A549 (cell line): ENCODE measurements at regions not wholly inside any gene's neighbourhood (a gene's known extent, or its start where the extent isn't known, plus 50 kb on each side); places are given as distances from the start of the nearest gene placed in this dataset.

Experiments used
- ATAC-seq, 2 experiments: fragments of 200-7000 bp in 1 of 2; fragments of >200 bp in 1 of 2; cut with Nextera tagmentation in 1 of 2; cut with Tn5 transposase in 1 of 2; 3 replicates each; pipeline versions ENCODE4 v1.8.0 to v1.9.1; 2018 to 2020; ENCODE audit warnings: mild to moderate bottlenecking in 1 of 2, moderate library complexity in 1 of 2
- CTCF ChIA-PET: fragments of 300-600 bp; sonication (Branson Sonifier 250); formaldehyde crosslinking; extraction: SDS; loops from one replicate; lab custom pipeline; 2021; ENCODE audit warnings: antibody characterized with exemption, inconsistent platforms; lab: Yijun Ruan, JAX
- POLR2A ChIA-PET: fragments of 350-600 bp; formaldehyde crosslinking; extraction: SDS; loops from one replicate; lab custom pipeline; 2021; ENCODE audit warnings: antibody characterized with exemption, inconsistent platforms; lab: Yijun Ruan, JAX
- DNase-seq, 2 experiments: peaks; one replicate each; pipeline versions ENCODE4 v3.0.0 to v3.0.0-alpha.2; 2011 to 2016; ENCODE audit warnings: low read depth in 1 of 2, low spot score in 1 of 2
- FAIRE-seq: peaks from 2 replicates; lab custom pipeline; 2011; peaks lifted over from hg19 to GRCh38; lab: Jason Lieb, UNC
- H3K27ac ChIP-seq, 2 experiments: fragments of >200 bp; sonication (Bioruptor Twin); formaldehyde crosslinking; 3 replicates each; pipeline ENCODE4 v1.5.1; 2016 to 2017
- H3K4me1 ChIP-seq: fragments of >200 bp; sonication (Bioruptor Twin); formaldehyde crosslinking; 3 replicates; pipeline ENCODE4 v1.6.1; 2016
- H3K4me2 ChIP-seq: fragments of >200 bp; sonication (Bioruptor Twin); formaldehyde crosslinking; 3 replicates; pipeline ENCODE4 v1.6.1; 2016
- H3K4me3 ChIP-seq: fragments of >200 bp; sonication (Bioruptor Twin); formaldehyde crosslinking; 3 replicates; pipeline ENCODE4 v1.5.1; 2016
- H3K9me3 ChIP-seq: fragments of >200 bp; sonication (Bioruptor Twin); formaldehyde crosslinking; 3 replicates; pipeline ENCODE4 v1.6.1; 2016
- ATOH8 ChIP-seq: fragments of 250-450 bp; sonication (Bioruptor Pico); IDR thresholded peaks from 2 replicates; pipeline ENCODE4 v1.5.0; 2020; ENCODE audit warnings: low read depth, mild to moderate bottlenecking, moderate library complexity
- BHLHE40 ChIP-seq: IDR thresholded peaks from 2 replicates; pipeline ENCODE4 v1.6.1; 2012; ENCODE audit warnings: low read depth, low read length, inconsistent platforms
- CBX8 ChIP-seq: fragments of 200-600 bp; sonication (generic); IDR thresholded peaks from 2 replicates; pipeline ENCODE4 v1.6.1; 2016
- CEBPB ChIP-seq, 2 experiments: fragments of >200 bp in 1 of 2; sonication (Bioruptor Twin) in 1 of 2; formaldehyde crosslinking in 1 of 2; IDR thresholded peaks; 2 replicates each; pipeline ENCODE4 v1.6.1; 2012 to 2016
- E2F6 ChIP-seq: IDR thresholded peaks from 2 replicates; pipeline ENCODE4 v1.6.1; 2012; ENCODE audit warnings: low read depth, borderline replicate concordance
- EHF ChIP-seq: fragments of 250-450 bp; sonication (Bioruptor Pico); IDR thresholded peaks from 2 replicates; pipeline ENCODE4 v1.5.0; 2020; ENCODE audit warnings: mild to moderate bottlenecking
- ELK1 ChIP-seq: fragments of 150-350 bp; IDR thresholded peaks from 2 replicates; pipeline ENCODE4 v1.6.1; 2014; ENCODE audit warnings: low read depth, mild to moderate bottlenecking, low read length
- FOSB ChIP-seq: fragments of 250-450 bp; sonication (Bioruptor Pico); IDR thresholded peaks from 2 replicates; pipeline ENCODE4 v1.5.0; 2020; ENCODE audit warnings: mild to moderate bottlenecking, moderate library complexity
- FOSL2 ChIP-seq, 2 experiments: fragments of 450-650 bp in 1 of 2; fragments of >200 bp in 1 of 2; sonication (Bioruptor Twin) in 1 of 2; formaldehyde crosslinking; IDR thresholded peaks; 2 replicates each; pipeline versions ENCODE4 v1.5.0 to v1.6.1; 2016 to 2020; ENCODE audit warnings: mild to moderate bottlenecking in 1 of 2, moderate library complexity in 1 of 2
- GATA3 ChIP-seq: IDR thresholded peaks from 2 replicates; pipeline ENCODE4 v1.6.1; 2012; ENCODE audit warnings: borderline replicate concordance
- HEYL ChIP-seq: fragments of 250-450 bp; sonication (Bioruptor Pico); IDR thresholded peaks from 2 replicates; pipeline ENCODE4 v1.8.0; 2021; ENCODE audit warnings: mild to moderate bottlenecking, moderate library complexity
- HMGXB4 ChIP-seq: fragments of 250-450 bp; sonication (Bioruptor Pico); IDR thresholded peaks from 2 replicates; pipeline ENCODE4 v1.5.0; 2021; ENCODE audit warnings: mild to moderate bottlenecking, moderate library complexity, borderline replicate concordance
- HOXA7 ChIP-seq: fragments of 250-450 bp; sonication (Bioruptor Pico); IDR thresholded peaks from 2 replicates; pipeline ENCODE4 v1.5.0; 2020; ENCODE audit warnings: mild to moderate bottlenecking, moderate library complexity
- HOXB5 ChIP-seq: fragments of 250-450 bp; sonication (Bioruptor Pico); IDR thresholded peaks from 2 replicates; pipeline ENCODE4 v1.5.0; 2020; ENCODE audit warnings: mild to moderate bottlenecking, moderate library complexity
- JUN ChIP-seq, 2 experiments: fragments of >200 bp; sonication (Bioruptor Twin); formaldehyde crosslinking; IDR thresholded peaks; 2 replicates in 1 of 2; 3 replicates in 1 of 2; pipeline ENCODE4 v1.6.1; 2016 to 2017
- KDM1A ChIP-seq: fragments of 200-600 bp; sonication (generic); IDR thresholded peaks from 2 replicates; pipeline ENCODE4 v1.6.1; 2016; ENCODE audit warnings: low read depth, mild to moderate bottlenecking
- MYC ChIP-seq: IDR thresholded peaks from 2 replicates; pipeline ENCODE4 v1.6.1; 2012; ENCODE audit warnings: mild to moderate bottlenecking, inconsistent platforms, low read length, improper control_type of control experiment, borderline replicate concordance
- NR3C1 ChIP-seq: fragments of >200 bp; sonication (Bioruptor Twin); formaldehyde crosslinking; IDR thresholded peaks from 3 replicates; pipeline ENCODE4 v1.6.1; 2017
- PBX3 ChIP-seq: IDR thresholded peaks from 2 replicates; pipeline ENCODE4 v1.6.1; 2012
- POLR2AphosphoS2 ChIP-seq: conservative IDR thresholded peaks from 2 replicates; pipeline ENCODE4 v1.6.1; 2012; ENCODE audit warnings: low read length, improper control_type of control experiment, inconsistent platforms
- RCOR1 ChIP-seq: fragments of 150-350 bp; IDR thresholded peaks from 2 replicates; pipeline ENCODE4 v1.6.1; 2014; ENCODE audit warnings: antibody characterized with exemption, low read length, low read depth
- RFX5 ChIP-seq: fragments of 450-650 bp; IDR thresholded peaks from 2 replicates; pipeline ENCODE4 v1.7.1; 2014; ENCODE audit warnings: antibody characterized with exemption, mild to moderate bottlenecking, moderate library complexity
- SREBF2 ChIP-seq: fragments of 450-650 bp; IDR thresholded peaks from 2 replicates; pipeline ENCODE4 v1.6.1; 2014; ENCODE audit warnings: mild to moderate bottlenecking, moderate library complexity
- TFCP2L1 ChIP-seq: fragments of 250-450 bp; sonication (Bioruptor Pico); IDR thresholded peaks from 2 replicates; pipeline ENCODE4 v1.5.0; 2021; ENCODE audit warnings: mild to moderate bottlenecking
- TP53 ChIP-seq: fragments of 250-450 bp; sonication (Bioruptor Pico); IDR thresholded peaks from 2 replicates; pipeline ENCODE4 v1.5.0; 2021; ENCODE audit warnings: mild to moderate bottlenecking, moderate library complexity
- ZC3H11A ChIP-seq: fragments of 450-650 bp; IDR thresholded peaks from 2 replicates; pipeline ENCODE4 v1.6.1; 2014; ENCODE audit warnings: antibody characterized with exemption, mild to moderate bottlenecking
- WGBS: methylation state at CpG from one replicate; pipeline ENCODE4 v1.1.6; 2017; ENCODE audit errors: missing lambda C conversion rate; 5-methylcytosine and 5-hydroxymethylcytosine counted together

GRCh38 chr13:74205313-74205690, 71.1 kb upstream of the KLF12 start:
- H3K27ac ChIP-seq, result no peak overlapping the region
- H3K9me3 ChIP-seq, result no peaks in the 10 kb centered on the region
- H3K4me3 ChIP-seq, result no peak overlapping the region
- DNase-seq (no peak), ATAC-seq (no peak), FAIRE-seq (no peak)
- H3K4me2 ChIP-seq, result no peak overlapping the region
- no peaks in the 10 kb centered on the region for H3K4me1 ChIP-seq
- POLR2A ChIA-PET, result no interaction called here
- WGBS, result 97% methylated on average over 2 of the region's 2 CpGs
- CTCF ChIA-PET, result no interaction called here
- TF ChIP-seq TFCP2L1 (CRISPR knock-in tag) (no peak), EHF (no peak), KDM1A (no peak), HOXB5 (CRISPR knock-in tag) (no peak), CBX8 (no peak), GATA3 (no peak), POLR2AphosphoS2 (no peak), RCOR1 (no peak)

- CTCF ChIA-PET, result no interaction called here
- TF ChIP-seq E2F6 (no peak), ZC3H11A (no peak), ATOH8 (CRISPR knock-in tag) (no peak), TP53 (CRISPR knock-in tag) (no peak), JUN (IDR thresholded peaks at IDR 0.05) (no peak), RCOR1 (no peak), HOXA7 (CRISPR knock-in tag) (no peak), GATA3 (no peak)
- Histone ChIP-seq H3K4me1 (no peaks in the 10 kb centered on the region), H3K27ac (no peak overlapping the region), H3K4me3 (no peak overlapping the region), H3K4me2 (no peak overlapping the region), H3K9me3 (no peaks in the 10 kb centered on the region)
- 38% methylated on average over 6 of the region's 6 CpGs for WGBS
- no peak for DNase-seq
- POLR2A ChIA-PET, result no interaction called here
- no peak for ATAC-seq
- FAIRE-seq, result no peak
Observed at GRCh38 chr13:74204602-74205312, 70.6 kb upstream of the KLF12 start.

GRCh38 chr13:74203576-74203975, 69.4 kb upstream of the KLF12 start:
- H3K4me1 ChIP-seq, result no peaks in the 10 kb centered on the region
- no peak overlapping the region for H3K4me2 ChIP-seq
- ATAC-seq (no peak), DNase-seq (no peak), FAIRE-seq (no peak)
- POLR2A ChIA-PET, result no interaction called here
- no peak overlapping the region for H3K27ac ChIP-seq
- no peaks in the 10 kb centered on the region for H3K9me3 ChIP-seq
- CTCF ChIA-PET, result no interaction called here
- H3K4me3 ChIP-seq, result no peak overlapping the region
- WGBS, result 83% methylated on average over 1 of the region's 1 CpG
- no peak for TF ChIP-seq BHLHE40

GRCh38 chr13:74202129-74202813, 68.1 kb upstream of the KLF12 start:
- WGBS, result 7% methylated on average over 1 of the region's 1 CpG
- H3K27ac ChIP-seq, result no peak overlapping the region
- no peak overlapping the region for H3K4me2 ChIP-seq
- DNase-seq (no peak), FAIRE-seq (no peak), ATAC-seq (no peak)
- H3K4me1 ChIP-seq, result no peaks in the 10 kb centered on the region
- POLR2A ChIA-PET, result no interaction called here
- CTCF ChIA-PET, result interaction anchor here (1.0 kb wide), 1 partner anchor 21 kb away, joined by 3 read pairs; no protein-coding TSS in a partner anchor
- H3K4me3 ChIP-seq, result no peak overlapping the region
- no peaks in the 10 kb centered on the region for H3K9me3 ChIP-seq
- TF ChIP-seq MYC, result no peak
- TF ChIP-seq HEYL (CRISPR knock-in tag), result no peak
- TF ChIP-seq HMGXB4, result no peak
- no peak for TF ChIP-seq FOSL2 (IDR thresholded peaks at IDR 0.05)
- no peak for TF ChIP-seq FOSL2 (CRISPR knock-in tag; IDR thresholded peaks at IDR 0.05)
- TF ChIP-seq PBX3, result no peak
- TF ChIP-seq RCOR1, result no peak
- TF ChIP-seq FOSB (CRISPR knock-in tag), result no peak
- TF ChIP-seq CEBPB (IDR thresholded peaks at IDR 0.05), result no peak
- TF ChIP-seq NR3C1, result no peak
- no peak for TF ChIP-seq SREBF2
- TF ChIP-seq ELK1, result no peak
- no peak for TF ChIP-seq RFX5
